Osteoblast (primary cell): ENCODE measurements at regions not wholly inside any gene's neighbourhood (a gene's known extent, or its start where the extent isn't known, plus 50 kb on each side); places are given as distances from the start of the nearest gene placed in this dataset.

Source experiments
- DNase-seq: peaks from one replicate; pipeline ENCODE4 v3.0.0; 2011; ENCODE audit warnings: low spot score, mixed read lengths; ENCODE audit not compliant: insufficient read length; ENCODE audit errors: missing footprints
- H2AFZ ChIP-seq: 2 replicates; pipeline ENCODE4 v1.6.0; 2011; ENCODE audit warnings: mild to moderate bottlenecking, low read length
- H3K27ac ChIP-seq: 2 replicates; pipeline ENCODE4 v1.5.1; 2011; ENCODE audit warnings: mild to moderate bottlenecking, low read depth, low read length, moderate library complexity
- H3K27me3 ChIP-seq: 2 replicates; pipeline ENCODE4 v1.6.0; 2012; ENCODE audit warnings: mild to moderate bottlenecking, control low read depth, inconsistent platforms, low read length, moderate library complexity; ENCODE audit not compliant: insufficient read depth
- H3K36me3 ChIP-seq: 2 replicates; pipeline ENCODE4 v1.5.1; 2011; ENCODE audit warnings: mild to moderate bottlenecking, low read length, control low read depth, moderate library complexity; ENCODE audit not compliant: insufficient read depth
- H3K4me1 ChIP-seq: 2 replicates; pipeline ENCODE4 v1.5.1; 2011; ENCODE audit warnings: mild to moderate bottlenecking, low read length, control low read depth, moderate library complexity; ENCODE audit not compliant: insufficient read depth
- H3K4me2 ChIP-seq: 2 replicates; pipeline ENCODE4 v1.6.0; 2011; ENCODE audit warnings: mild to moderate bottlenecking, low read length; ENCODE audit not compliant: insufficient read depth
- H3K4me3 ChIP-seq: fragments of 200-600 bp; sonication (generic); 3 replicates; pipeline ENCODE4 v1.5.1; 2012; ENCODE audit warnings: mild to moderate bottlenecking, low read length, inconsistent platforms; ENCODE audit not compliant: insufficient read depth
- H3K79me2 ChIP-seq: 2 replicates; pipeline ENCODE4 v1.6.0; 2012; ENCODE audit warnings: mild to moderate bottlenecking, low read length, control low read depth, inconsistent platforms; ENCODE audit not compliant: insufficient read depth
- H3K9me3 ChIP-seq: 2 replicates; pipeline ENCODE4 v1.5.1; 2011; ENCODE audit warnings: low read depth, low read length, control low read depth
- H4K20me1 ChIP-seq: 2 replicates; pipeline ENCODE4 v1.6.0; 2012; ENCODE audit warnings: mild to moderate bottlenecking, low read length, control low read depth; ENCODE audit not compliant: insufficient read depth
- TF ChIP-seq, protein P1 (sequence below): IDR thresholded peaks from 2 replicates; pipeline ENCODE4 v1.5.1; 2011; ENCODE audit warnings: mild to moderate bottlenecking, low read depth, low read length, moderate library complexity; ENCODE audit errors: extremely low read depth

- H3K36me3 ChIP-seq = no peaks in the 10 kb centered on the region
- no peak overlapping the region for H3K4me2 ChIP-seq
- DNase-seq = no peak
- TF ChIP-seq, protein P1, sequence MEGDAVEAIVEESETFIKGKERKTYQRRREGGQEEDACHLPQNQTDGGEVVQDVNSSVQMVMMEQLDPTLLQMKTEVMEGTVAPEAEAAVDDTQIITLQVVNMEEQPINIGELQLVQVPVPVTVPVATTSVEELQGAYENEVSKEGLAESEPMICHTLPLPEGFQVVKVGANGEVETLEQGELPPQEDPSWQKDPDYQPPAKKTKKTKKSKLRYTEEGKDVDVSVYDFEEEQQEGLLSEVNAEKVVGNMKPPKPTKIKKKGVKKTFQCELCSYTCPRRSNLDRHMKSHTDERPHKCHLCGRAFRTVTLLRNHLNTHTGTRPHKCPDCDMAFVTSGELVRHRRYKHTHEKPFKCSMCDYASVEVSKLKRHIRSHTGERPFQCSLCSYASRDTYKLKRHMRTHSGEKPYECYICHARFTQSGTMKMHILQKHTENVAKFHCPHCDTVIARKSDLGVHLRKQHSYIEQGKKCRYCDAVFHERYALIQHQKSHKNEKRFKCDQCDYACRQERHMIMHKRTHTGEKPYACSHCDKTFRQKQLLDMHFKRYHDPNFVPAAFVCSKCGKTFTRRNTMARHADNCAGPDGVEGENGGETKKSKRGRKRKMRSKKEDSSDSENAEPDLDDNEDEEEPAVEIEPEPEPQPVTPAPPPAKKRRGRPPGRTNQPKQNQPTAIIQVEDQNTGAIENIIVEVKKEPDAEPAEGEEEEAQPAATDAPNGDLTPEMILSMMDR = no peak
- no peaks in the 10 kb centered on the region for H3K9me3 ChIP-seq
- H3K4me1 ChIP-seq = no peaks in the 10 kb centered on the region
- no peak overlapping the region for H3K4me3 ChIP-seq
- H3K27ac ChIP-seq = no peak overlapping the region
- no peaks in the 10 kb centered on the region for H4K20me1 ChIP-seq
- no peak overlapping the region for H2AFZ ChIP-seq
- no peaks in the 10 kb centered on the region for H3K79me2 ChIP-seq
- H3K27me3 ChIP-seq = no peaks in the 10 kb centered on the region
Observed at GRCh38 chr4:120281581-120281980, 214.9 kb upstream of the MAD2L1 start.

DNA sequence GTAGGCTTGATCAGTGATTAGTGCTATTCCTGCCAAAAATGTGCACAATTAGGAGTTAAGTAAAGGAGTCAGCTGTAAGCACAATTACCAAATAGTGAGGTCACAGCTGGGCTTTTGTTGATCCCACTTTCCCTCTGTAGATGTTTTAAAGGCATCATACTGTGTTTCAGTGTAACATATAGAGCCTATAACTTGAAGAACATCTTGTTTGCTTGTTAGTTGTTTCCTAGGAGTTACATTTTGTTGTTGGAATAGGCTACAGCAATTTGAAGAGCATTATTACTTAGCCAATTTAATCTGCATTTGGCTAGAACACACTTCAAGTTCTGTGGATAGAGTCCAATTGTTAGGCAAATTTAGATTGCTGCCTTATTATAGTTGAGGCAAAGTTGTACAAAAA is 210.7 kb upstream of the MAD2L1 start:
- H3K27me3 ChIP-seq = no peaks in the 10 kb centered on the region
- no peak overlapping the region for H2AFZ ChIP-seq
- no peaks in the 10 kb centered on the region for H4K20me1 ChIP-seq
- TF ChIP-seq, protein P1 = no peak
- H3K36me3 ChIP-seq = no peaks in the 10 kb centered on the region
- no peak overlapping the region for H3K27ac ChIP-seq
- H3K79me2 ChIP-seq = no peaks in the 10 kb centered on the region
- H3K4me1 ChIP-seq = no peaks in the 10 kb centered on the region
- no peak for DNase-seq
- H3K9me3 ChIP-seq = no peaks in the 10 kb centered on the region
- no peak overlapping the region for H3K4me3 ChIP-seq
- no peak overlapping the region for H3K4me2 ChIP-seq

DNA sequence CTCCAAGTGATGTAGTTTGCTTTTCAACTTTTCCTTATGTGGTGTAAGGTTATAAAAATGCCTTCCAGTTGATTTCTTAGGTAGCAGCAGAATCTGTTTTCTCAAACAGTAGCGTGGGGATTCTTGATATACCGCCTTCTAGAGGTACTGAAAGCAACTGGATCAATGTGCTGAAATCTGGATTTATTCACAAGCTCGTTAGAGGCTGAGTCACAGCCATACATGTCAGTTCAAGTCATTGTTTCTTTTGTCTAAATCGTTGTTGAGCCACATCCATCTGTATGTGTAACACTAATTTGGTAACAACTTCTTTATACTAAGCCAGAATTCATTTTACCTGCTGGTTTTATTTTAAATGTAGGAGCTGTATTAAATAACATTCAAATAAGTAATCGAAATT is 200.0 kb upstream of the MAD2L1 start:
- Histone ChIP-seq H3K4me3 (no peak overlapping the region), H4K20me1 (no peaks in the 10 kb centered on the region), H3K36me3 (no peaks in the 10 kb centered on the region), H3K4me1 (no peaks in the 10 kb centered on the region), H3K27ac (no peak overlapping the region), H2AFZ (no peak overlapping the region), H3K4me2 (no peak overlapping the region), H3K27me3 (no peaks in the 10 kb centered on the region), H3K9me3 (no peaks in the 10 kb centered on the region), H3K79me2 (no peaks in the 10 kb centered on the region)
- TF ChIP-seq, protein P1 = no peak
- no peak for DNase-seq

GRCh38 chr4:120263618-120264017 is 197.0 kb upstream of the MAD2L1 start:
- Histone ChIP-seq H3K4me1 (no peaks in the 10 kb centered on the region), H3K9me3 (no peaks in the 10 kb centered on the region), H3K27me3 (no peaks in the 10 kb centered on the region), H3K79me2 (no peaks in the 10 kb centered on the region), H2AFZ (no peak overlapping the region), H3K36me3 (no peaks in the 10 kb centered on the region), H4K20me1 (no peaks in the 10 kb centered on the region), H3K4me3 (no peak overlapping the region), H3K4me2 (no peak overlapping the region), H3K27ac (no peak overlapping the region)
- no peak for DNase-seq
- TF ChIP-seq, protein P1 = no peak
